Endothelial cell (in vitro differentiated cells): ENCODE measurements at regions not wholly inside any gene's neighbourhood (a gene's known extent, or its start where the extent isn't known, plus 50 kb on each side); places are given as distances from the start of the nearest gene placed in this dataset.

ENCODE experiments used
- DNase-seq: peaks from one replicate; pipeline ENCODE4 v3.0.0; 2021; ENCODE audit warnings: low spot score
- H3K27ac Mint-ChIP-seq: one replicate; pipeline ENCODE4 v1.8.0; 2021; ENCODE audit warnings: mixed read lengths, inconsistent platforms; ENCODE audit not compliant: unreplicated experiment
- H3K27me3 Mint-ChIP-seq: one replicate; pipeline ENCODE4 v1.8.0; 2021; ENCODE audit warnings: mild to moderate bottlenecking, moderate library complexity, mixed read lengths, inconsistent platforms; ENCODE audit not compliant: unreplicated experiment
- H3K36me3 Mint-ChIP-seq: one replicate; pipeline ENCODE4 v1.8.0; 2021; ENCODE audit warnings: mild to moderate bottlenecking, low read depth, mixed read lengths, inconsistent platforms; ENCODE audit not compliant: unreplicated experiment
- H3K4me1 Mint-ChIP-seq: one replicate; pipeline ENCODE4 v1.8.0; 2021; ENCODE audit warnings: mild to moderate bottlenecking, mixed read lengths, inconsistent platforms; ENCODE audit not compliant: unreplicated experiment
- H3K4me3 Mint-ChIP-seq: one replicate; pipeline ENCODE4 v1.8.0; 2021; ENCODE audit warnings: mild to moderate bottlenecking, mixed read lengths, inconsistent platforms; ENCODE audit not compliant: unreplicated experiment
- H3K9me3 Mint-ChIP-seq: one replicate; pipeline ENCODE4 v1.8.0; 2021; ENCODE audit warnings: mixed read lengths, inconsistent platforms; ENCODE audit not compliant: unreplicated experiment
- TF ChIP-seq, protein P1 (sequence below): fragments of 200-600 bp; sonication (generic); IDR thresholded peaks from one replicate; pipeline ENCODE4 v1.5.0; 2021; ENCODE audit warnings: antibody characterized with exemption; ENCODE audit not compliant: unreplicated experiment

DNA sequence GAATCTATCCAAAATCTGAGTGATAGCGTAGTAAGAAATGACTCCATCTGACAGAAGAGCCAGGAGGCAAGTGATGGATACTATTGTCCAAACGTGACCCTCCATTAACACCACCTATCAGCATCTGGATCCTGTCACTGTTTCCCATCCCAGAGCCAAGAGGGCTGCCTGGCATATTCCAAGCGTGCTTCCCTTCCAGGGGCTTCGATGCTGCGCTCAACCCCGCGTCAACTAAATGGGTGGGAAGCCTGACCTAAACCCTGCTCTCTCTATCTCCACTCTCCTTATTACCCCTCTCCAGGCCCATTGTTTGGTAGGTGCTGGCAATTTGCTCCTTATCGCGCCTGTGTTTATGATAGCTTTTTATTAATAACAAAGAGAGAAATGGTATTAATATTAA lies 83.2 kb downstream of the NR2F2 start:
- Mint-ChIP-seq H3K27ac (no peak overlapping the region), H3K36me3 (peaks cover 3% of the 10 kb centered on the region), H3K4me1 (peaks cover 11% of the 10 kb centered on the region), H3K27me3 (peaks cover 22% of the 10 kb centered on the region), H3K4me3 (no peak overlapping the region), H3K9me3 (no peaks in the 10 kb centered on the region)
- no peak for DNase-seq
- TF ChIP-seq, protein P1, sequence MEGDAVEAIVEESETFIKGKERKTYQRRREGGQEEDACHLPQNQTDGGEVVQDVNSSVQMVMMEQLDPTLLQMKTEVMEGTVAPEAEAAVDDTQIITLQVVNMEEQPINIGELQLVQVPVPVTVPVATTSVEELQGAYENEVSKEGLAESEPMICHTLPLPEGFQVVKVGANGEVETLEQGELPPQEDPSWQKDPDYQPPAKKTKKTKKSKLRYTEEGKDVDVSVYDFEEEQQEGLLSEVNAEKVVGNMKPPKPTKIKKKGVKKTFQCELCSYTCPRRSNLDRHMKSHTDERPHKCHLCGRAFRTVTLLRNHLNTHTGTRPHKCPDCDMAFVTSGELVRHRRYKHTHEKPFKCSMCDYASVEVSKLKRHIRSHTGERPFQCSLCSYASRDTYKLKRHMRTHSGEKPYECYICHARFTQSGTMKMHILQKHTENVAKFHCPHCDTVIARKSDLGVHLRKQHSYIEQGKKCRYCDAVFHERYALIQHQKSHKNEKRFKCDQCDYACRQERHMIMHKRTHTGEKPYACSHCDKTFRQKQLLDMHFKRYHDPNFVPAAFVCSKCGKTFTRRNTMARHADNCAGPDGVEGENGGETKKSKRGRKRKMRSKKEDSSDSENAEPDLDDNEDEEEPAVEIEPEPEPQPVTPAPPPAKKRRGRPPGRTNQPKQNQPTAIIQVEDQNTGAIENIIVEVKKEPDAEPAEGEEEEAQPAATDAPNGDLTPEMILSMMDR, result no peak

DNA sequence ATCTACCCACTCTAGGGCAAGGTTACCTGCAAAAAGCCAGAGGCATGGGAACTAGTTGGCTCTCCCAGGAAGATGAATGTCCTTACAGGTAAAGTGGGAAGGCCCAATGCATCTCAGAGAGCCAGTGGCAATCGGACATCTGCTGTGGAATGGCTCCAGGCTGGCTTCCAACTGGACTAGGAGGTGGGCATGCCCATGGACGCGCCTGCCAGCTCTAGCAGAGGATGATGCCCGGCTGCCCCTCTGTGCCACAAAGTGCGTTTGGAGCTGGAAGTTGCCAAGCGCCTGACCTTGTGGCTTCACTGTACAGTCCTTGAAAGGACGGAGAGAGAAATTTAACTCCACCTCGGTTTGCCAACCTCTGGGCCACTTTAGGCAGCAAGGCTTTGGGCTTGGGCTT lies 84.4 kb downstream of the NR2F2 start:
- no peak overlapping the region for H3K27ac Mint-ChIP-seq
- peaks cover 23% of the 10 kb centered on the region for H3K27me3 Mint-ChIP-seq
- no peaks in the 10 kb centered on the region for H3K36me3 Mint-ChIP-seq
- peaks cover 8% of the 10 kb centered on the region for H3K4me1 Mint-ChIP-seq
- DNase-seq, result no peak
- H3K4me3 Mint-ChIP-seq, result no peak overlapping the region
- H3K9me3 Mint-ChIP-seq, result no peaks in the 10 kb centered on the region
- TF ChIP-seq, protein P1, result no peak

DNA sequence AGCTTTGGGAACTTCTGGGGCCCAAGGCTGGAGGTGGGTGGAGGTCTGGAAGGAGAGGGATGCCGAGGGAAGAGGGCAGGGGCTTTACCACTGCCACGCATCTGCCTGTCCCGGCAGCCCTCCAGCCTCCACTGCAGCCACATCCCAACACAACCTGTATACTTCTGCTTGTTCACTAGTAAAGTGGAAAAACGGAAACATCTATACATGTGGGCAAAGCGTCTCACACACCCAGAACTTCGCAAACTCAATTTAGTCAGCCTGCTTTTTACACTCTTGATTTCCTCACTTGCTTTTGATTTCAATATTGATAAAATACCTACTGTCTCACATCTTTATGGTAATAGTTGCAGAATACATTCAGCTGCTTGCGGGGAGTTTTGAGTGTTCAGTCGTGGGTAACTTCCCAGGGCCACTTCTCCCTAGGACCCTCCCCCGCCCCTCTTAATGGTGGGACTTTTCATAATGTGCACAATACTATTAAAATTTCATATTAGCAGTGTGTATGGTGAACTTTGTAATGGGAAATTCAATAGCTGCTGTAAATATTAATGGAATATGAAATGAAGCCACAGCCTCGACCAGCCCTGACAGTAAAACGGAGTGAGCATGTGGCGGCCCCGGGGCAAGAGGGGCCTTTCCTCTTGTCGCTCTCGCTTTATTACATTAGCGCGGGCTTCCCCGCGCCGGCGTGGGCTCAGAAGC lies 85.2 kb downstream of the NR2F2 start:
- peaks cover 20% of the 10 kb centered on the region for H3K27me3 Mint-ChIP-seq
- peaks cover 5% of the 10 kb centered on the region for H3K4me1 Mint-ChIP-seq
- no peaks in the 10 kb centered on the region for H3K9me3 Mint-ChIP-seq
- DNase-seq, result no peak
- TF ChIP-seq, protein P1, result no peak
- no peak overlapping the region for H3K27ac Mint-ChIP-seq
- no peak overlapping the region for H3K4me3 Mint-ChIP-seq
- H3K36me3 Mint-ChIP-seq, result no peaks in the 10 kb centered on the region

DNA sequence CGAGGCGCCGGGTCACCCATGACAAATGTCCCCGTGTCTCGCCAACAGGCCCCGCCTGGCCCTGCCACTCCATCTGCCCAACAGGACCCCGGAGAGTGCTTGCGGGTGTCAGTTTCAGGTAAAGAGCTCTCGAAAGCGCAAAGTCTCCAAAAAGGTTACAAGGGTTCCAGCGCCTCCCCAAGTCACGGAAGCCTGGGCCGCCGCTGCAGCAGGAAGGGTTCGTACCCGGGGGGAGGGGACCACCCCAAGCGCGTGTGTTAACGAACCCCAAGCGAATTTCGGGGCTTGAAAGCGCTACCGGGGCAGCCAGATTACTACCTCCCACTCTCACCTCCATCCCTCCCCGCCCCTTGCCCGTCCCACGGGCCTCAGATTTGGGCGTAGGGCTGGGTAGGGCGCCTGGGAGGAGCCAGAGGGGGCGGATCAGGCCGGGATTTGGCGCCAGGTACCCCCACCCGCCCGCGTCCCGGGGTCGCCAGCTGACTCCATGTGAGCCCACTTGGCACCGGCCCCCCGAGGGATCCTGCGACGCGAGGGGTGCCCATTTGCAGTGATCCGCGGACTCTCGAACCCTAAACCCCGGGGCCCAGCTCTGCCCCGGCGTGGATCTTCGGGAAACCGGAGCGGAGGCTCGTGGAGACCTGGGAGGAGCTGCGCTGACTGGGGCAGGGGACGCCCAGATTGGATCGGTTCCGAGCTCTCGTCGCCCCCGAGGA lies 85.9 kb downstream of the NR2F2 start:
- H3K27ac Mint-ChIP-seq, result no peak overlapping the region
- TF ChIP-seq, protein P1, result no peak
- H3K4me1 Mint-ChIP-seq, result peaks cover 5% of the 10 kb centered on the region
- H3K36me3 Mint-ChIP-seq, result no peaks in the 10 kb centered on the region
- H3K27me3 Mint-ChIP-seq, result peaks cover 22% of the 10 kb centered on the region
- no peaks in the 10 kb centered on the region for H3K9me3 Mint-ChIP-seq
- DNase-seq, result no peak
- H3K4me3 Mint-ChIP-seq, result no peak overlapping the region
